Stimulated activated naive CD8-positive, alpha-beta T cell treated with anti-CD3 and anti-CD28 coated beads, Interleukin-15, amount 100 ng/mL, for 72 hours (primary cell): ENCODE measurements at regions not wholly inside any gene's neighbourhood (a gene's known extent, or its start where the extent isn't known, plus 50 kb on each side); places are given as distances from the start of the nearest gene placed in this dataset.
"Not testable (repeated sequence)": the region's sequence is repeated elsewhere in the genome, so short reads cannot be mapped to it uniquely, and the experiment has no call there.

Source experiments
- ATAC-seq: fragments of 150-1000 bp; cut with Tn5 transposase; 2 replicates; pipeline ENCODE4 v1.10.0; 2021; ENCODE audit warnings: mild to moderate bottlenecking, moderate library complexity
- DNase-seq, 2 donors: peaks; one replicate each; pipeline ENCODE4 v3.0.0; 2021 to 2022
- H3K27ac Mint-ChIP-seq, 2 donors: one replicate each; pipeline ENCODE4 v1.8.0; 2022; ENCODE audit warnings: mild to moderate bottlenecking in 2 of 2, mixed read lengths in 2 of 2, moderate library complexity in 2 of 2
- H3K27me3 Mint-ChIP-seq: one replicate; pipeline ENCODE4 v1.8.0; 2022; ENCODE audit warnings: mixed read lengths
- H3K4me1 Mint-ChIP-seq: one replicate; pipeline ENCODE4 v1.8.0; 2022; ENCODE audit warnings: mild to moderate bottlenecking, mixed read lengths
- H3K4me3 Mint-ChIP-seq, 2 donors: one replicate each; pipeline ENCODE4 v1.8.0; 2022; ENCODE audit warnings: mild to moderate bottlenecking in 2 of 2, mixed read lengths in 2 of 2, moderate library complexity in 1 of 2
- H3K9me3 Mint-ChIP-seq, 2 donors: one replicate each; pipeline ENCODE4 v1.8.0; 2022; ENCODE audit warnings: mixed read lengths in 2 of 2

GRCh38 chr14:53365486-53366130 lies 212.5 kb upstream of the DDHD1 start:
- DNase-seq (no peak), ATAC-seq (no peak)
- Mint-ChIP-seq H3K27me3 (no peaks in the 10 kb centered on the region), H3K4me3 (no peak overlapping the region), H3K27ac (peak overlapping the region in 1 of 2 donors; percentile 50), H3K9me3 (peaks cover 10 to 19% of the 10 kb centered on the region in 2 donors), H3K4me1 (no peaks in the 10 kb centered on the region)

- not testable (repeated sequence) for H3K27ac Mint-ChIP-seq, H3K4me3 Mint-ChIP-seq, H3K4me1 Mint-ChIP-seq, ATAC-seq, H3K27me3 Mint-ChIP-seq, DNase-seq
- peaks cover 21 to 24% of the 10 kb centered on the region in 2 donors for H3K9me3 Mint-ChIP-seq
Observed at GRCh38 chr14:53362916-53363315, 209.8 kb upstream of the DDHD1 start.

- Mint-ChIP-seq H3K27me3 (no peaks in the 10 kb centered on the region), H3K4me1 (no peaks in the 10 kb centered on the region), H3K4me3 (no peak overlapping the region), H3K9me3 (peaks cover 21 to 24% of the 10 kb centered on the region in 2 donors), H3K27ac (no peak overlapping the region)
- DNase-seq: no peak
- no peak for ATAC-seq
Observed at GRCh38 chr14:53360829-53361228, 207.7 kb upstream of the DDHD1 start.

GRCh38 chr14:53358166-53358565 lies 205.0 kb upstream of the DDHD1 start:
- Mint-ChIP-seq H3K27me3 (no peaks in the 10 kb centered on the region), H3K27ac (no peak overlapping the region), H3K4me3 (no peak overlapping the region), H3K9me3 (peaks cover 17 to 18% of the 10 kb centered on the region in 2 donors), H3K4me1 (peaks cover 6% of the 10 kb centered on the region)
- no peak for DNase-seq
- ATAC-seq: no peak

- Mint-ChIP-seq H3K27ac (peak overlapping the region in 1 of 2 donors; percentile 48), H3K9me3 (peaks cover 11 to 13% of the 10 kb centered on the region in 2 donors), H3K4me3 (no peak overlapping the region), H3K4me1 (peaks cover 6% of the 10 kb centered on the region), H3K27me3 (no peaks in the 10 kb centered on the region)
- ATAC-seq (no peak), DNase-seq (no peak)
Observed at GRCh38 chr14:53356361-53357150, 203.4 kb upstream of the DDHD1 start.

- Mint-ChIP-seq H3K27ac (no peak overlapping the region), H3K9me3 (peaks cover 11 to 12% of the 10 kb centered on the region in 2 donors), H3K4me1 (peaks cover 6% of the 10 kb centered on the region), H3K27me3 (no peaks in the 10 kb centered on the region), H3K4me3 (no peak overlapping the region)
- no peak for ATAC-seq
- no peak for DNase-seq
Observed at GRCh38 chr14:53355581-53356112, 202.5 kb upstream of the DDHD1 start.

- H3K27me3 Mint-ChIP-seq: no peaks in the 10 kb centered on the region
- H3K9me3 Mint-ChIP-seq: peaks cover 4 to 5% of the 10 kb centered on the region in 2 donors
- no peak overlapping the region for H3K4me3 Mint-ChIP-seq
- H3K27ac Mint-ChIP-seq: no peak overlapping the region
- ATAC-seq (no peak), DNase-seq (no peak)
- peaks cover 6% of the 10 kb centered on the region for H3K4me1 Mint-ChIP-seq
Observed at GRCh38 chr14:53354336-53354735, 201.2 kb upstream of the DDHD1 start.

GRCh38 chr14:53350866-53351265 lies 197.7 kb upstream of the DDHD1 start:
- no peaks in the 10 kb centered on the region for H3K27me3 Mint-ChIP-seq
- ATAC-seq: no peak
- H3K27ac Mint-ChIP-seq: no peak overlapping the region
- H3K9me3 Mint-ChIP-seq: no peaks in the 10 kb centered on the region
- no peak overlapping the region for H3K4me3 Mint-ChIP-seq
- DNase-seq: no peak
- H3K4me1 Mint-ChIP-seq: peaks cover 6% of the 10 kb centered on the region

GRCh38 chr14:53350429-53350828 lies 197.3 kb upstream of the DDHD1 start:
- Mint-ChIP-seq H3K27ac (no peak overlapping the region), H3K9me3 (no peaks in the 10 kb centered on the region), H3K4me1 (peaks cover 3% of the 10 kb centered on the region), H3K27me3 (no peaks in the 10 kb centered on the region), H3K4me3 (no peak overlapping the region)
- no peak for ATAC-seq
- DNase-seq: no peak

- no peak overlapping the region for H3K27ac Mint-ChIP-seq
- DNase-seq: no peak
- no peaks in the 10 kb centered on the region for H3K9me3 Mint-ChIP-seq
- no peaks in the 10 kb centered on the region for H3K27me3 Mint-ChIP-seq
- H3K4me1 Mint-ChIP-seq: no peaks in the 10 kb centered on the region
- no peak overlapping the region for H3K4me3 Mint-ChIP-seq
- ATAC-seq: no peak
Observed at GRCh38 chr14:53346988-53347387, 193.9 kb upstream of the DDHD1 start.

- Mint-ChIP-seq H3K4me1 (no peaks in the 10 kb centered on the region), H3K9me3 (no peaks in the 10 kb centered on the region), H3K27ac (no peak overlapping the region), H3K27me3 (no peaks in the 10 kb centered on the region), H3K4me3 (no peak overlapping the region)
- ATAC-seq: no peak
- DNase-seq: no peak
Observed at GRCh38 chr14:53341324-53341723, 188.2 kb upstream of the DDHD1 start.

GRCh38 chr14:53338192-53338591 lies 185.1 kb upstream of the DDHD1 start:
- Mint-ChIP-seq H3K27me3 (no peaks in the 10 kb centered on the region), H3K27ac (no peak overlapping the region), H3K4me1 (no peaks in the 10 kb centered on the region), H3K4me3 (no peak overlapping the region), H3K9me3 (no peaks in the 10 kb centered on the region)
- ATAC-seq (no peak), DNase-seq (no peak)

GRCh38 chr14:53336729-53337128 lies 183.6 kb upstream of the DDHD1 start:
- Mint-ChIP-seq H3K9me3 (no peaks in the 10 kb centered on the region), H3K4me1 (no peaks in the 10 kb centered on the region), H3K4me3 (no peak overlapping the region), H3K27ac (no peak overlapping the region), H3K27me3 (no peaks in the 10 kb centered on the region)
- no peak for ATAC-seq
- DNase-seq: no peak

GRCh38 chr14:53333809-53334208 lies 180.7 kb upstream of the DDHD1 start:
- Mint-ChIP-seq H3K9me3 (no peaks in the 10 kb centered on the region), H3K4me3 (no peak overlapping the region), H3K27ac (no peak overlapping the region), H3K4me1 (no peaks in the 10 kb centered on the region), H3K27me3 (no peaks in the 10 kb centered on the region)
- ATAC-seq (no peak), DNase-seq (no peak)

- DNase-seq (no peak), ATAC-seq (no peak)
- Mint-ChIP-seq H3K27me3 (no peaks in the 10 kb centered on the region), H3K4me3 (no peak overlapping the region), H3K27ac (no peak overlapping the region), H3K9me3 (no peaks in the 10 kb centered on the region), H3K4me1 (no peaks in the 10 kb centered on the region)
Observed at GRCh38 chr14:53331921-53332320, 178.8 kb upstream of the DDHD1 start.

- Mint-ChIP-seq H3K4me3 (no peak overlapping the region), H3K27ac (no peak overlapping the region), H3K27me3 (no peaks in the 10 kb centered on the region), H3K9me3 (no peaks in the 10 kb centered on the region), H3K4me1 (no peaks in the 10 kb centered on the region)
- DNase-seq (no peak), ATAC-seq (peak; percentile 71)
Observed at GRCh38 chr14:53331247-53331646, 178.1 kb upstream of the DDHD1 start.
